SH-SY5Y (cell line): ENCODE measurements at regions not wholly inside any gene's neighbourhood (a gene's known extent, or its start where the extent isn't known, plus 50 kb on each side); places are given as distances from the start of the nearest gene placed in this dataset.

Experiments used
- GATA2 ChIP-seq: IDR thresholded peaks from 2 replicates; pipeline ENCODE4 v1.6.1; 2011; ENCODE audit warnings: mild to moderate bottlenecking, low read depth, low read length
- GATA3 ChIP-seq: IDR thresholded peaks from 2 replicates; pipeline ENCODE4 v1.6.1; 2011; ENCODE audit warnings: low read depth, mild to moderate bottlenecking, low read length, moderate library complexity

- TF ChIP-seq GATA2 (no peak), GATA3 (no peak)
These were observed 382.8 kb downstream of the CDH26 start for GRCh38 chr20:60341062-60341461.
